GM12891 (cell line): ENCODE measurements at regions not wholly inside any gene's neighbourhood (a gene's known extent, or its start where the extent isn't known, plus 50 kb on each side); places are given as distances from the start of the nearest gene placed in this dataset.

ENCODE experiments used
- DNase-seq: peaks from one replicate; pipeline ENCODE4 v3.0.0; 2011; ENCODE audit warnings: low spot score; ENCODE audit not compliant: insufficient read length
- FAIRE-seq: peaks from 2 replicates; lab custom pipeline; 2011; peaks lifted over from hg19 to GRCh38; lab: Jason Lieb, UNC
- PAX5 ChIP-seq: IDR thresholded peaks from 2 replicates; pipeline ENCODE4 v1.6.1; 2011; ENCODE audit warnings: low read length, moderate library complexity, mild to moderate bottlenecking; ENCODE audit not compliant: insufficient read depth, severe bottlenecking
- POLR2A ChIP-seq: IDR thresholded peaks from 2 replicates; pipeline ENCODE4 v1.6.1; 2011; ENCODE audit warnings: low read depth, low read length, control low read depth
- POLR2AphosphoS5 ChIP-seq: IDR thresholded peaks from 2 replicates; pipeline ENCODE4 v1.6.1; 2011; ENCODE audit warnings: low read depth, low read length, control low read depth
- POU2F2 ChIP-seq: IDR thresholded peaks from 2 replicates; pipeline ENCODE4 v1.6.1; 2011; ENCODE audit warnings: low read depth, mild to moderate bottlenecking, control low read depth, low read length, moderate library complexity
- SPI1 ChIP-seq: IDR thresholded peaks from 2 replicates; pipeline ENCODE4 v1.6.1; 2011; ENCODE audit warnings: low read depth, low read length, control low read depth
- TAF1 ChIP-seq: IDR thresholded peaks from 2 replicates; pipeline ENCODE4 v1.6.1; 2011; ENCODE audit warnings: low read depth, low read length, control low read depth

DNA sequence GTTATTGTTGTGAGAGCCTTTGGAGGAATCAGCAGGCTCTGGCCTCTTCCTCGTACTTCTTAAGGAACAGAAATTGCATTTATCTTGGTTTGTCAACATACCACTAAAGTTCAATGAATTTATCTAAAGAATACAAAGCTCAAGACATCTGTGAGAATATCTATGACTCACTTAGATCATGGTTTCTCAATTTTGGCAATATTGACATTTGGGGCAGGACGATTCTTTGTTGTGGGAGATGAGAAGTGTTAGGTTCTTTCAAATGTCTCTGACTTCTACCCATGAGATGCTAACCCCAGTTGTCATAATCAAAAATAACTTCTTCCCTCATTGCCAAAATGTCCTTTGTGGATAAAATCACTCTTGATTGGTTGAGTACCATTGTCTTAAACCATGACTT lies 1190.3 kb downstream of the GALC start:
- FAIRE-seq: no peak
- no peak for DNase-seq
- no peak for TF ChIP-seq PAX5
- no peak for TF ChIP-seq SPI1
- no peak for TF ChIP-seq POLR2AphosphoS5
- no peak for TF ChIP-seq TAF1
- no peak for TF ChIP-seq POLR2A
- TF ChIP-seq POU2F2: no peak

DNA sequence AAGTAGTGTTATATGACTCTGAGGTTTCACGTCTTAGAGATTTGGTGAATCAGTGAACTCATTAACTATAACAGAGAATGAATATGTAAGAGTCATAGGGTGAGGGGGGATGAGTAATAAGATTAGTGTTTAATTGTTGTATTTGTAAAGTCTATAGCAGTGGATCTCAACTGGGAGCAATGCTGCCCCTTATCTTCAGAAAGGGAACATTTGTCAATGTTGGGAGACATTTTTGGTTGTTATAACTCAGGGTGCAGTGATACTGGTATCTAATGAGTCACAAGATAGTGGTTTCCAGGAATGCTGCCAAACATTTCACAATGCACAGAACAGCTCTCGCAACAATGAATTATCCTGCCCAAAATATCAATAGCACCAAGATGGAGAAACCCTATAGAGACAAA lies 1193.7 kb downstream of the GALC start:
- DNase-seq: no peak
- TF ChIP-seq POU2F2: no peak
- TF ChIP-seq POLR2AphosphoS5: no peak
- FAIRE-seq: no peak

DNA sequence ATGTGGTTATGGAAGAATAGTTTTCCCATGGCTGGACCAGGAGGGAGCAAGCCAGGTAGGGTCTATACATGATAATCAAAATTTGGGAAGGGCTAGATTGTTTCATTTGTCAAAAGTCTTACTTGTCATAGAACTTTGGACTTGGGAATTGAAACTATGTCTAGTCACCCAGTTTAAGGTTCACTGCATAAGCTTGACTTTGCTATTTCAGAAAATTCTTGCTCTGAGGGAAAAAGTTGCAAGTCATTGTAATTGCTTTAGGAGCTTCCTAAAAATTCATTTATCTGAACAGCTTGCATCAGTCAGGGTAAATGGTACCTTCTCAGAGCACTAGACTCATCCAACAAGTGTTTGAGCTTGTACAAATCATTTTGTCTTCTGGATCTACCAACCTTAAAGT lies 1194.7 kb downstream of the GALC start:
- no peak for TF ChIP-seq PAX5
- no peak for TF ChIP-seq SPI1
- TF ChIP-seq POLR2AphosphoS5: no peak
- TF ChIP-seq TAF1: no peak
- TF ChIP-seq POLR2A: no peak
- TF ChIP-seq POU2F2: no peak
- no peak for DNase-seq
- FAIRE-seq: no peak

DNA sequence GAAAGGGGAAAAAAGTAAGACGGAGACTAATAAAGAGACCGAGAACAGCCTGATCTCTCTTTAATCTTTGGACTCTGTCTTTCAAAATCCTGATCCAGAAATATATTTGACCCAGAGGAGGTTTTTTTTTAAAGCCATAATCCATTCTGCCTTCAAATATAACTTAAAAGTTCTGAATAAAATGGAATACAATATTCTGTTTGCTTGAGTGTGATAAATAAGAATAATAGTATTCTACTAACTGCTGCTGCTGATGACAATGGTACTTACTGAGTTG lies 1196.0 kb downstream of the GALC start:
- FAIRE-seq (no peak), DNase-seq (no peak)
- TF ChIP-seq TAF1 (no peak), SPI1 (no peak), POLR2AphosphoS5 (no peak), POU2F2 (no peak), POLR2A (no peak), PAX5 (no peak)

DNA sequence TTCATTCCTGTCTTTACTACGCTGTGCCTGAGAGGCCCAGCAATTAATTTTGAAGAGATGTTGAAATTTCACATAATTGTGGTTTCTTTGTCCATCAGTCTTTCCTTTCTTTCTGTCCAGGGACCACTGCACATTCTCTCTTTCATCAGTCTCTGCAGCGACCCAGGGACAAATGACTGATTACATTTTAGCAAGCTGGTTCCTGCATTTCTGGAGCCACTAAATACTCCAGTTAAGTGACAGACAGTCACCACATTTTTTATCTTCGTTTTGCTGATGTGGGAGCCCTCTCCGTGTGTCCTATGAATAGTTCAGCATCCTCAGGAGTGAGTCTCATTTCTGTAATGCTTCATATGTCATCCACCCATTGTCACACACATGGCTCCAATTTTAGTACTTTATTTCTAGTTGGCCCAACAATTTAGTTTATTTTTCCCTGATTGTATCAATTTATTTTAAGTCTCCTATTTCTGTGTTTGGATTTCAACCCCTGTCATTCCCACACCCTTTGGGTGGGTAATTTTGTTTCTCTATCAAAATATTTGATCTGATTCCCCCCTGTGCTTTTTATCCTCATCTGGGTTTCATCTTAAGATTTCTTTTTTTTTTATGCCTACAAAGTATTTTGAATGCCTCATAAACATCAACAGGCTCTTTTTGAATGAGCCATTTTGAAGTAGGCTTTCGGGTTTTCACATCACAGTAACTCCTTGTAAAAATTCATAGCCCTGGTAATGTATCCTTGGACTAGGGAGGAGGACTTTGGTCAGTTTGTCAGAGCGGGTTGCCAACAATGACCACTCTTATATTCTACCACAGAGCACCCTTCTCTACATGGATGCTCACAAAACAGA lies 1196.5 kb downstream of the GALC start:
- DNase-seq: no peak
- TF ChIP-seq POLR2A (no peak), TAF1 (no peak), POLR2AphosphoS5 (no peak), PAX5 (no peak), POU2F2 (no peak), SPI1 (no peak)
- no peak for FAIRE-seq

DNA sequence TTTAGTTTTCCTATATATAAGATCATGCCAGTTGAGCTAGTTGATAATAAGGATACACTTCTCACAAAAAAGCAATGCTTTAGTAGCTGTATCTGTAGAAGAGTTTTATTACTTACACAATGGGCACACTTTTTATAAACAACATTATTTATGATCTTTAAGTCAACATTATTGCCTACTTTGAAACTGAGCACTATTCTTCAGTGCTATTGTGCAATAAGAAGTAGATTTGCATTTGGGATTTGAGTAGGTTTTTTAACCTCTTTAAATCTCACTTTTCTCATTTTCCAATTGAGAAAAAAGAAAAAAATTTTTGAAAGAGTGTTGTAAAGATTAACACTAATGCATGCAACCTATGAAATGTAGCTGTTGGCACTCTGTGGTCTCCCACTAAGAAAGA lies 1198.3 kb downstream of the GALC start:
- no peak for FAIRE-seq
- TF ChIP-seq POLR2AphosphoS5 (no peak), TAF1 (no peak), POU2F2 (no peak), PAX5 (no peak), SPI1 (no peak), POLR2A (no peak)
- DNase-seq: no peak

DNA sequence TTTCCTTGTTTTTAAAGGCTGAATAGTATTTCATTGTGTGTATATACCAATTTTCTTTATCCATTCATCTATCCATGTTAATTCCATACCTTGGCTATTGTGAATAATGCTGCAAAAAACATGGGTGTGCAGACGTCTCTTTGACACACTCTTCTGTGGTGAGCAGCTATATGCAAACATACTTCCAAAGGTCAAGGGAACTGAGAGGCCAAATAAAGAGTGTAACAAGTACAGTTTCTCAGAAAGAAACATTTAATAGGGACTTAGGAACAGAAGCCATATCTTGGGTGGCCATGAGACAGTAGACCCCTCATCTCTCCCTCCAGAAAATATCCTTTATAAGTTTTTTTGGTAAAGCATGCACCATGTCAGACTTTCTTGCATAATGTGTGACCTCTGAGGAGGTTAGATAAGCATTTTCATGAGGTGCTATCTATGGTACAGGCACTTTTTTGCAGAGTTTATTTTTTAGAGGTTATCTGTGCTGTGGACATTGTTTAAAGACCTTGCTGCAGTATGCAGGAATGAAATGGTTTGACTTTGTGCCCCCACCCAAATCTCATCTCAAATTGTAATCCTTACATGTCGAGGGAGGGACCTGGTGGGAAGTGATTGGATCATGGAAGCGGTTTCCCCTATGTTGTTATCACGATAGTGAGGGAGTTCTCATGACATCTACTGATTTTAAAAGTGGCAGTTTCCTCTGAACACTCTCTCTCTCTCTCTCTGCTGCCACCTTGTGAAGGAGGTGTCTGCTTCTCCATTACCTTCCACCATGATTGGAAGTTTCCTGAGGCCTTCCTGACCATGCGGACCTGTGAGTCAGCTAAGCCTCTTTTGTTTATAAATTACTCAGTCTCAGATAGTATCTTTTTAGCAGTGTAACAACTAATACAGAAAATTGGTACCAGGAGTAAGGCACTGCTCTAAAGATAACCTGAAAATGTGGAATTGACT lies 1202.3 kb downstream of the GALC start:
- no peak for DNase-seq
- FAIRE-seq: no peak
- no peak for TF ChIP-seq POLR2A

DNA sequence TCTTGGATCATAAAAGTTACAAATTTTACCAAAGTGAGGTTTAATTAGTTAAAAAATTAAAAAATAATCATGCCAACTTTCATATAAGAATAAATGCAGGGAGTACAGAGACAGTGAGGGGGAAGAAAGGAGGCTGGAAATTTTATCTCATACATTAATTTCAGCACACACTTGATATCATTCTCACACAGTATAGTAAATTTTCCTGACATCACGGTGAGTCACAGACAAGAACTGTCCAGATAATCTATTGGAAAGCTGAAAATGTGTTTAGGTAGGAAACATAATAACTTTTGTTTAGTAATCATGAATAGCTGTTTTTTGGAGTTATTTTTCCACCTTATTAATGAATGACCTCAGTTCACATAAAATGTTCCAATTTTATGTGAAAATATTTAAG lies 1204.8 kb downstream of the GALC start:
- DNase-seq (no peak), FAIRE-seq (no peak)
- TF ChIP-seq PAX5: no peak
- no peak for TF ChIP-seq POU2F2
- TF ChIP-seq POLR2A: no peak
- no peak for TF ChIP-seq POLR2AphosphoS5
- no peak for TF ChIP-seq TAF1
- TF ChIP-seq SPI1: no peak

DNA sequence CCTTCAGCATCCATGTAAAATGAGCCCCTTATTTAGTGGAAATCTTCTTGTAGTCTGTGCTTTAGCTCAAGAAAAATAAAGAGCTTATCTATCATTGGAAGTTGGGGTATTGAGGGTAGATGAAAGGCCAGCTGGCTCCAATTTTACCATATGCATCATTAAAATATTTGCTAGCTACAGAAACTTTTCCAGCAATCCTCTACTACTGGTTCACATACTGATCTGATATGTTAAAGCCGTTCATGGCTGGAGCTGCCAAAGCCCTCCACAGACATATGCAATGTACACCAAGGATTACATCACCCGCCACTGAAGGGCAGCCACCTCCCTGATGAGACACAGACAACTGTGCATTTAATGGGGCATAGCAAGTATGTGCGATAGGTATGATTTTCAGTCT lies 1205.3 kb downstream of the GALC start:
- no peak for DNase-seq
- TF ChIP-seq POLR2AphosphoS5 (no peak), POU2F2 (no peak), SPI1 (no peak), POLR2A (no peak), TAF1 (no peak), PAX5 (no peak)
- FAIRE-seq: no peak
